Central memory CD8-positive, alpha-beta T cell (primary cell): ENCODE measurements at regions not wholly inside any gene's neighbourhood (a gene's known extent, or its start where the extent isn't known, plus 50 kb on each side); places are given as distances from the start of the nearest gene placed in this dataset.
"Not testable (repeated sequence)": the region's sequence is repeated elsewhere in the genome, so short reads cannot be mapped to it uniquely, and the experiment has no call there.

Experiments
- ATAC-seq: fragments of 150-1000 bp; cut with Tn5 transposase; replicated peaks from 2 replicates; pipeline ENCODE4 v1.10.0; 2022; ENCODE audit warnings: mild to moderate bottlenecking, moderate FRiP score, moderate number of reproducible peaks; ENCODE audit not compliant: poor library complexity, severe bottlenecking; ENCODE audit errors: extremely low read depth
- DNase-seq, 2 donors: peaks; one replicate each; pipeline ENCODE4 v3.0.0; 2021; ENCODE audit warnings: low spot score in 2 of 2
- H3K27ac Mint-ChIP-seq: one replicate; pipeline ENCODE4 v1.8.0; 2022; ENCODE audit warnings: low read depth, mild to moderate bottlenecking, moderate library complexity, mixed read lengths
- H3K27me3 Mint-ChIP-seq: one replicate; pipeline ENCODE4 v1.8.0; 2022; ENCODE audit warnings: mixed read lengths
- H3K36me3 Mint-ChIP-seq: one replicate; pipeline ENCODE4 v1.8.0; 2022; ENCODE audit warnings: mild to moderate bottlenecking, moderate library complexity, mixed read lengths; ENCODE audit not compliant: insufficient read depth
- H3K4me1 Mint-ChIP-seq: one replicate; pipeline ENCODE4 v1.8.0; 2022; ENCODE audit warnings: mixed read lengths
- H3K4me3 Mint-ChIP-seq: one replicate; pipeline ENCODE4 v1.8.0; 2022; ENCODE audit warnings: mild to moderate bottlenecking, moderate library complexity, mixed read lengths
- H3K9me3 Mint-ChIP-seq: one replicate; pipeline ENCODE4 v1.8.0; 2022; ENCODE audit warnings: mixed read lengths

DNA sequence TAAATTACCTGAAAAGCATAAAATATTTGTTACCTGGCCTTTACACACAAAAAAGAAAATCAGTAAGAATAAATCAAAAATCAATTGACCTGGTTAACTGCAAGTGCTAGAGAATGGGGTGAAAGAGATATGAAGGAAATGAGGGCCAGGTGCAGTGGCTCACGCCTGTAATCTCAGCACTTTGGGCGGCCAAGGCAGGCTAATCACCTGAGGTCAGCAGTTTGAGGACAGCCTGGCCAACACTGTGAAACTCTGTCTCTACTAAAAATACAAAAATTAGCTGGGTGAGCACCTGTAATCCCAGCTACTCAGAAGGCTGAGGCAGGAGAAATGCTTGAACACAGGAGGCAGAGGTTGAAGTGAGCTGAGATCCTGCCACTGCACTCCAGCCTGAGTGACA lies 1908.7 kb downstream of the PCDH9 start:
- ATAC-seq, H3K27ac Mint-ChIP-seq, H3K4me3 Mint-ChIP-seq: not testable (repeated sequence)

GRCh38 chr13:65314008-65314407 lies 1916.1 kb downstream of the PCDH9 start:
- no peak overlapping the region for H3K27ac Mint-ChIP-seq
- H3K36me3 Mint-ChIP-seq: no peaks in the 10 kb centered on the region
- no peak overlapping the region for H3K4me3 Mint-ChIP-seq
- no peaks in the 10 kb centered on the region for H3K4me1 Mint-ChIP-seq
- H3K27me3 Mint-ChIP-seq: no peaks in the 10 kb centered on the region
- peaks cover 14% of the 10 kb centered on the region for H3K9me3 Mint-ChIP-seq
- ATAC-seq (no peak), DNase-seq (no peak)

More for the DNA sequence above, 1908.7 kb downstream of the PCDH9 start:
- not testable (repeated sequence) for H3K4me1 Mint-ChIP-seq, DNase-seq, H3K36me3 Mint-ChIP-seq, H3K27me3 Mint-ChIP-seq, H3K9me3 Mint-ChIP-seq

GRCh38 chr13:65310663-65311328 lies 1919.3 kb downstream of the PCDH9 start:
- H3K27ac Mint-ChIP-seq: no peak overlapping the region
- no peaks in the 10 kb centered on the region for H3K36me3 Mint-ChIP-seq
- H3K27me3 Mint-ChIP-seq: no peaks in the 10 kb centered on the region
- peaks cover 14% of the 10 kb centered on the region for H3K9me3 Mint-ChIP-seq
- H3K4me3 Mint-ChIP-seq: no peak overlapping the region
- no peak for DNase-seq
- ATAC-seq: no peak
- no peaks in the 10 kb centered on the region for H3K4me1 Mint-ChIP-seq

GRCh38 chr13:65309906-65310305 lies 1920.2 kb downstream of the PCDH9 start:
- no peaks in the 10 kb centered on the region for H3K4me1 Mint-ChIP-seq
- H3K27ac Mint-ChIP-seq: no peak overlapping the region
- no peaks in the 10 kb centered on the region for H3K27me3 Mint-ChIP-seq
- H3K9me3 Mint-ChIP-seq: peaks cover 14% of the 10 kb centered on the region
- H3K36me3 Mint-ChIP-seq: no peaks in the 10 kb centered on the region
- DNase-seq: no peak
- no peak for ATAC-seq
- H3K4me3 Mint-ChIP-seq: no peak overlapping the region

GRCh38 chr13:65308729-65309128 lies 1921.4 kb downstream of the PCDH9 start:
- peaks cover 14% of the 10 kb centered on the region for H3K9me3 Mint-ChIP-seq
- H3K4me1 Mint-ChIP-seq, H3K27me3 Mint-ChIP-seq, ATAC-seq, DNase-seq, H3K27ac Mint-ChIP-seq, H3K4me3 Mint-ChIP-seq, H3K36me3 Mint-ChIP-seq: not testable (repeated sequence)

DNA sequence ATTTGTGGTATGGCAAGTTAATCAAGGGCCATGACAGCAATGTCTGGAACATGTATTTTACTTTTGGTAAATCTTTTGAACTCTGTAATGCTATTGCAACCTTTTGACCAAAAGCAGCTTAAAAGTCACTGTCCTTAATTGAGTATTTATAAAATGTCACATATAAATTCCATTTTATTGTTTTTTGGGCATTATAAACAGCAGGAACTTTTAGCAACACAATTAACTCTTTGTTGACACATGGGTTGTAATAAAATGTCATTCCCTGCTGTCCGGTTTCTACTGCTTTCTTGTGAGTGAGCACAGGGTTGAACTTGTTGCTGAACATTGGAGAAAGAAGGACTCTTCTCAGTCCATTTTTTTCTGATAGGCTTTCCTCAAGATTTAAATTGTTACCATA lies 1923.1 kb downstream of the PCDH9 start:
- Mint-ChIP-seq H3K4me1 (no peaks in the 10 kb centered on the region), H3K9me3 (peaks cover 14% of the 10 kb centered on the region), H3K36me3 (no peaks in the 10 kb centered on the region), H3K4me3 (no peak overlapping the region), H3K27me3 (no peaks in the 10 kb centered on the region), H3K27ac (no peak overlapping the region)
- ATAC-seq (no peak), DNase-seq (no peak)

DNA sequence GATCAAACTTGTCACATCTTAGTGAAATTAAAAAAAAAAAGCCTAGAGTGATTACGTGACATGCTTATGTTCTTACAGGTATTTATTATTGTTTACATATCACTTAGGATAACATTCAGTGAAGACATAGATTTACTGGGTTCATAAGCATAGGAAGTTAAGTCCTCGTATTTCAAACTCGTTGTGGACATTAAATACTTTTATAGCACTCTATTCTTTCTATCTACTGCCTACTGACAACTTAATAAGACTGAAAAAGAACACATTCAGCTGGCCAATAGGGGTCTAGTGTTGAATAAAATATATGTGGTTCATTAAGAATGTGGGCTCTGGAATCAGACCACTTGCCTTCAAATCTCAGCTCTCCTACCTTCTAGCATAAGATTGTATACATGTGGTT lies 1927.4 kb downstream of the PCDH9 start:
- H3K4me1 Mint-ChIP-seq: no peaks in the 10 kb centered on the region
- no peaks in the 10 kb centered on the region for H3K27me3 Mint-ChIP-seq
- peaks cover 5% of the 10 kb centered on the region for H3K9me3 Mint-ChIP-seq
- DNase-seq (no peak), ATAC-seq (no peak)
- H3K36me3 Mint-ChIP-seq: no peaks in the 10 kb centered on the region
- no peak overlapping the region for H3K4me3 Mint-ChIP-seq
- no peak overlapping the region for H3K27ac Mint-ChIP-seq

GRCh38 chr13:65301506-65301905 lies 1928.6 kb downstream of the PCDH9 start:
- Mint-ChIP-seq H3K4me3 (no peak overlapping the region), H3K9me3 (peaks cover 6% of the 10 kb centered on the region), H3K36me3 (no peaks in the 10 kb centered on the region), H3K4me1 (no peaks in the 10 kb centered on the region), H3K27me3 (no peaks in the 10 kb centered on the region), H3K27ac (no peak overlapping the region)
- DNase-seq: no peak
- ATAC-seq: no peak

DNA sequence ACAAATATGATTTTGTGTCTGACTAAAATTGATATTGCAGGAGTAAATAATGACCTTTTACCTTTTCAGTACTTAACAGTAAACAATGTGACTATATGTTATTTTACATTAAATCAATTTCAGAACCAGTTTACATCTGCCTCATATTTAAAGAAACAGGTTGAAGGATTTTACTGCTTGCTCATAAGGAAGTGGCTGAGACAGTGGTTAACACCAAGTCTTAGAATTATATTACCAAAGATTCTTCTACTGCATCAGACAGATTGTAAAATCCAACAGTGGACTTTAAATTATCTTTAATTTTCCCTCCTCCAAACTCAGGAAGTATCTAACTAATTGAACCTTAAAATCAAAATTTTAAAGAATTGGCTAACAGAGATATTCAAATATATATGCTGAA lies 1929.9 kb downstream of the PCDH9 start:
- Mint-ChIP-seq H3K27ac (no peak overlapping the region), H3K9me3 (peaks cover 11% of the 10 kb centered on the region), H3K4me1 (no peaks in the 10 kb centered on the region), H3K36me3 (no peaks in the 10 kb centered on the region), H3K4me3 (no peak overlapping the region), H3K27me3 (no peaks in the 10 kb centered on the region)
- ATAC-seq (no peak), DNase-seq (no peak)

DNA sequence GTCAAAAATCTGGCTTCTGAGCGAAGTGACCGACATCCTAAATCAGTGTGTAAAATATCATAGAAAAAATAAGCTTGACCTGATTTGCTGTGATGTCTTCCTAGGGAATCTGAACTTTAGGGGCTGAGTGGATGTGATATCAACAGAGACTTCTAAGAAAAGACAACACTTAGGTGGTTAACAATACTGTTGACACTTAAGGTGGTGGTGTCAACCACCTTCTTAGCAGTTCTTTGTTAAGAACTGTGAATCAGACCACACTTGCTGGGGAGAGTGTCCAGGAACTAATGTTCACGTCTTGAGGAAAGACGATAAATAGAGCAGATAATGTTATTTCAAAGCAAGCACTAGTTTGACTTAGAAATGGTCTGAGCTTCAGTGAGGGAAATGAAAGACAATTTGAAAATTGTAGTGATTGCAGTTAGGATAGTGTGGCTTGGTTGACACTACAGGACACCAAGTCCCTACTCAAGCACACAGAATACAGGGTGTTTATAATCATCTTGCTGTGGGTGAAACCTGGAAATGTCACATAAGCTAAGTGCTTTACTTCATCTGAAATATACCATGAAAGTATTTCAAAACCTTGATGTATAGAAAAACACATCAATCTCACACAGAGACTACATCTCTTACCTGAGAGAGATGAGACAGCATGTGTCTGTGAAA lies 1936.5 kb downstream of the PCDH9 start:
- no peaks in the 10 kb centered on the region for H3K27me3 Mint-ChIP-seq
- no peak for DNase-seq
- no peak overlapping the region for H3K27ac Mint-ChIP-seq
- no peak overlapping the region for H3K4me3 Mint-ChIP-seq
- no peaks in the 10 kb centered on the region for H3K36me3 Mint-ChIP-seq
- ATAC-seq: no peak
- peaks cover 26% of the 10 kb centered on the region for H3K9me3 Mint-ChIP-seq
- H3K4me1 Mint-ChIP-seq: no peaks in the 10 kb centered on the region

GRCh38 chr13:65292488-65292901 lies 1937.6 kb downstream of the PCDH9 start:
- Mint-ChIP-seq H3K27me3 (no peaks in the 10 kb centered on the region), H3K4me1 (no peaks in the 10 kb centered on the region), H3K4me3 (no peak overlapping the region), H3K27ac (no peak overlapping the region), H3K9me3 (peaks cover 20% of the 10 kb centered on the region), H3K36me3 (no peaks in the 10 kb centered on the region)
- ATAC-seq: no peak
- DNase-seq: no peak

DNA sequence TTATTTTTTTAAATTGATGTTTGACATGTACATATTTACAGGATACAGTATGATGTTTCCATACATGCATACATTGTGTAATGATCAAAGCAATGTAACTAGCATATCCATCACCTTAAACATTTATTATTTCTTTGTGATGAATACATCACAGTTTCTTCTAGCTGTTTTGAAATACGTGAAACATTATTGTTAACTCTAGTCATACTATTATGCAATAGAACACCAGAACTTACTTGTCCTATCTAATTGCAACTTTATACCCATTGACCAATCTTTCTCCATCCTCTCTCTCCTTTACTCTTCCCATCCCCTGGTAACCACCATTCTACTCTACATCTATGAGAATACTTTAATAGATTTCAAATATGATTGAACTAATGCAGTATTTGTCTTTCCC lies 1942.7 kb downstream of the PCDH9 start:
- Mint-ChIP-seq H3K9me3 (peaks cover 28% of the 10 kb centered on the region), H3K4me1 (no peaks in the 10 kb centered on the region), H3K36me3 (no peaks in the 10 kb centered on the region), H3K27ac (no peak overlapping the region), H3K4me3 (no peak overlapping the region), H3K27me3 (no peaks in the 10 kb centered on the region)
- ATAC-seq (no peak), DNase-seq (no peak)

- H3K4me3 Mint-ChIP-seq: no peak overlapping the region
- ATAC-seq (no peak), DNase-seq (no peak)
- H3K27ac Mint-ChIP-seq: no peak overlapping the region
- H3K27me3 Mint-ChIP-seq: no peaks in the 10 kb centered on the region
- H3K4me1 Mint-ChIP-seq: no peaks in the 10 kb centered on the region
- peaks cover 11% of the 10 kb centered on the region for H3K9me3 Mint-ChIP-seq
- H3K36me3 Mint-ChIP-seq: no peaks in the 10 kb centered on the region
These were observed 1954.1 kb downstream of the PCDH9 start for GRCh38 chr13:65275838-65276630.
